GM18909 (cell line): ENCODE measurements at regions not wholly inside any gene's neighbourhood (a gene's known extent, or its start where the extent isn't known, plus 50 kb on each side); places are given as distances from the start of the nearest gene placed in this dataset.
"Not testable (repeated sequence)": the region's sequence is repeated elsewhere in the genome, so short reads cannot be mapped to it uniquely, and the experiment has no call there.

Experiments
- ATAC-seq: cut with Tn5 transposase; IDR thresholded peaks from one replicate; pipeline ENCODE4 v1.9.1; 2021; ENCODE audit warnings: mild to moderate bottlenecking; ENCODE audit not compliant: unreplicated experiment, poor library complexity

GRCh38 chr14:105704091-105704490, 177.7 kb downstream of the TMEM121 start:
- not testable (repeated sequence) for ATAC-seq

DNA sequence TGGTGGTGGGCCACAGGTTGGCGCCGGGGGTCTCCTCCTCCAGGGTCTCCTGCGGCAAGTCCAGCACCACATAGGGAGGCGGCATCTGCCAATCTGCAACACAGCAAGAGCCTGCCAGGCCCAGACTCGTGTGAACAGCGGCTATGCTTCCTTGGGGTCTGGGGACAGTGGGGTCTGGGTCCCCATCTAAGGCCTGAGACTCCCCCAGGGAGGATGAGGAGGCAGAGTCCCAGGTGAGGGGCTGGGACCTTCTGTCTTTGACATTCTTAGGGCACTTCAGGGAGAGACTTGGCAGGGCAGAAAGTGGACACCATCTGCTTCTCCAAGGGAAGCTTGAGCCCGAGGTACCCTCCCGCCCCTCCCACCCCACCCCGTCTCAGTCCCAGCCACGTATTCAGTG, 178.1 kb downstream of the TMEM121 start:
- not testable (repeated sequence) for ATAC-seq

GRCh38 chr14:105705512-105705861, 179.1 kb downstream of the TMEM121 start:
- ATAC-seq, result not testable (repeated sequence)

DNA sequence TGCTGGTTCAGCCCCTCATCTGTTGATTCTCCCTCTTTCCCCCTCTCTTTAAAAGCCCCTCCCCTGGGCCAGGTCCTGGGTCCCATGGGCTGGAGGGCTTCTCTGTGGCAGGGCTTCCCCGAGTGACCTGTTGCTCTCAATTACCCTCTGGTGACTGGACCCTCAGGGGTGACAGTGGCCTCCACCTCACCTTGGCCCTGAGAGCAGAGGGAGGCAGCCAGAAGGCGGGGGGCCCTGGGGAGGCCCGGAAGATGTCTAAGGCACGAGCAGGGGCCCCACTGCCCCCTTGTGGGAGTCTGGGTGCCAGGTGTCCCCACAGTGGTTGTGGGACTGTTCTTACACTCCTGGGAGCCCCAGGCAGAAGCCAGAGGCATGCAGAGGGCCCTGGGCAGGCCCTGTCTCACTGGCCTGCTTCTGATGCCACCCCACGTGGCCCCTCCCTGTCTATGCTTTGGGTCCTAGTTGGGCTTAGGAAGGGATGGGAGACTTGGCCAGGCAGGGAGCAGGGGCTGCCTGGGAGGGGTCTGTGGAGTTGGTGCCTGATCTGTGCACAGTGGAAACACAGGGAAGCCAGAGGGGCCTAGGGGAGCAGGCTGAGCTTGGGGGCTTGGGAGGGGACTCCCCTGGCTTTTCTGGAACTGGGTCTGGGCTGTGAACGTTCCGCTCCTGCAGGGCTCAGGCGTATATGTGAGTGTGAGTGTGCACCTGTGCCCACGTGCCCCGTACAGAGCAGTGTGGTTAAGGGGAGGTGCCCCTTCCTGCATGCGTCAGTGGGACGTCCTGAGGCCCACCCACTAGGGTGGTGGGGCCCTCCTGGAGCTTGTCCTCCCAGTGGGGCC, 179.7 kb downstream of the TMEM121 start:
- ATAC-seq, result not testable (repeated sequence)

DNA sequence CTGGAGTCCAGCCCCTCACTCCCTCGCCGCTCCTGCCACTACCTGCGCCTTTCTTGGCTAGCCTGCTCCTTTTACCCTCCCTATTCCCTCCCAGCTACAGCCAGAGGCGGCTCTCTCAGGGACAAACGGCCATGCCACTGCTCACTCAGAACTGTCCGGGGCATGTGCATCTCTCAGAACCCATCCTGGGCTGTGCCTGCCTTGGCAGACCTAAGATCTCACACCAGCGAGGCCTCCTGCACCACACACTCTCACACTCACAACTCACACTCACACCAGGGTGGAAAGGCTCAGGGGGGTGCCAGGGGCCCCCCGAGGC, 180.3 kb downstream of the TMEM121 start:
- not testable (repeated sequence) for ATAC-seq

GRCh38 chr14:105707099-105707498, 180.7 kb downstream of the TMEM121 start:
- not testable (repeated sequence) for ATAC-seq

DNA sequence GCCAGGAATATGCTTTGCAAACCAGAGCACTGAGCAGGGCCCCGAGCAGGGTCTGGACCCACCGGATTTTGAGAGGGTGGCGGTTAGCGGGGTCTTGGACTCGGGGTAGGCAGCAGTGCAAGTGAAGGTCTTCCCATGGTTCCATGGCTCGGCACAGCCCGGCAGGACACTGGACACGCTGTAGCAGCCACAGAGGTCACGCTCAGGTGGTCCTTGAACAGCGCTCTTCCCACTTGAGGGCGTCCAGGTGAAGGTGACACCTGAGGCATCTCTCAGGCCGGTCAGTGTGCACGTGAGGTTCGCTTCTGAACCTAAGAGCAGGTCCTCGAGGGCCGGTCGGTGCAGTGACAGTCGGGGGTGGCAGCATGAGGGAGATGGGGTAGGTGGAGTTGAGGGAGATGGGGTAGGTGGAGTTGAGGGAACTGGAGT, 181.4 kb downstream of the TMEM121 start:
- not testable (repeated sequence) for ATAC-seq

DNA sequence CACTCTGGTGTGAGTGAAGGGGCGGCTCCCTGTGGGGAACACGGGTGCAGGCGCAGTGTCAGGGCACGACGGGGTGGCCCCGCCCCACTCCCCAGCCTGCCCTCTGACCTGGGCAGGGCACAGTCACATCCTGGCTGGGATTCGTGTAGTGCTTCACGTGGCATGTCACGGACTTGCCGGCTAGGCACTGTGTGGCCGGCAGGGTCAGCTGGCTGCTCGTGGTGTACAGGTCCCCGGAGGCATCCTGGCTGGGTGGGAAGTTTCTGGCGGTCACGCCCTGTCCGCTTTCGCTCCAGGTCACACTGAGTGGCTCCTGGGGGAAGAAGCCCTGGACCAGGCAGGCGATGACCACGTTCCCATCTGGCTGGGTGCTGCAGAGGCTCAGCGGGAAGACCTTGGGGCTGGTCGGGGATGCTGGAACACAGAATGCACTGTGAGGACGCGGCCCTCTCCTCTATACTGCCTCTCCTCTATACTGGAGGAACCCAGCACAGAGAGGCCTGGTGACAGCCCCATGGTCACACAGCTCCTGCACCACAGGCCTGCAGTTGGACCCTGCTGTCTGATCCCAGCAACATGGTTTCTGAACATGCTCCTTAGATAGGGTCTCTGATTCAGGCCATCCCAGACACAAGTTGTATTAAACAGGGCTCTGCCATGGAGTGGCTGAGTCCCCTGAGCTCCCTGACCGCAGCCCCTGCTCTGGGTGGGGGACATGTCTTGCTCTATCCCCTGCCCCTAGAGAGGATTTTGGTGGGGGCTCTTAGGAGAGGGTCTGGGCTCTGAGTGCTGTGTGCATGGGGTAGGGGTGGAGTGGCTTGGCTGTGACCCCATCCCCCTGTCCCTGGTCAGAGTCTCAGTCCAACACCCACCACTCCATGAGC, 182.1 kb downstream of the TMEM121 start:
- ATAC-seq, result not testable (repeated sequence)

- ATAC-seq, result no peak
Measured at GRCh38 chr14:105709281-105710118, 183.1 kb downstream of the TMEM121 start.

DNA sequence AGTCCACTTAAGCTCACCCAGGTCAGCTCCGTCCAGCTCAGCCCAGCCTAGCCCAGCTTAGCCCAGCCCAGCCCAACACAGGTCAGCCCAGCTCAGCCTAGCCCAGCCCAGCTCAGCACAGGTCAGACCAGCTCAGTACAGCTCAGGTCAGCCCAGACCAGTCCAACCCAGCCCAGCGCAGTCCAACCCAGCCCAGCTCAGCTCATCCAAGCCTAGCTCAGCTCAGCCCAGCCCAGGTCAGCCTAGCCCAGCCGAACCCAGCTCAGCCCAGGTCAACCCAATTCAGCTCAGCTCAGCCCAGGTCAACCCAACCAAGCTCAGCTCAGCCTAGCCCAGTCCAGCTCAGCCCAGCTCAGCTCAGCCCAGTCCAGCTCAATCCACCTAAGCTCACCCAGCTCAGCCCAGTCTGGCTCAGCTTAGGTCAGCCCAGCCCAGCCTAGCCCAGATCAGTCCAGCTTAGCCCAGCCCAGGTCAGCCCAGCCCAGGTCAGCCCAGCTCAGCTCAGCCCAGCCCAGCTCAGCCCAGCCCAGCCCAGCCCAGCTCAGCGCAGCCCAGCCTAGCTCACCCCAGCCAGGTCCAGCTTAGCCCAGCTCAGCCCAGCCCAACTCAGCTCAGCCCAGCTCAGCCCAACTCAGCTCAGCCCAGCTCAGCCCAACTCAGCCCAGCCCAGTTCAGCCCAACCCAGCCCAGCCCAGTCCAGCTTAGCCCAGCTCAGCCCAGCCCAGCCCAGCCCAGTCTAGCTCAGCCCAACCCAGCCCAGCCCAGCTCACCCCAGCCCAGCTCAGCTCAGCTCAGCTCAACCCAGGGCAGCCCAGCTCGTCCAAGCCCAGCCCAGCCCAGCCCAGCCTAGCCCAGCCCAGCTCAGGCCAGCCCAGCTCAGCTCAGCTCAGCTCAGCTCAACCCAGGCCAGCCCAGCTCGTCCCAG, 184.0 kb downstream of the TMEM121 start:
- no peak for ATAC-seq

GRCh38 chr14:105711044-105711620, 184.7 kb downstream of the TMEM121 start:
- no peak for ATAC-seq

- ATAC-seq, result no peak
Measured at GRCh38 chr14:105711841-105712460, 185.6 kb downstream of the TMEM121 start.

- ATAC-seq, result not testable (repeated sequence)
Measured at GRCh38 chr14:105712670-105713069, 186.3 kb downstream of the TMEM121 start.

DNA sequence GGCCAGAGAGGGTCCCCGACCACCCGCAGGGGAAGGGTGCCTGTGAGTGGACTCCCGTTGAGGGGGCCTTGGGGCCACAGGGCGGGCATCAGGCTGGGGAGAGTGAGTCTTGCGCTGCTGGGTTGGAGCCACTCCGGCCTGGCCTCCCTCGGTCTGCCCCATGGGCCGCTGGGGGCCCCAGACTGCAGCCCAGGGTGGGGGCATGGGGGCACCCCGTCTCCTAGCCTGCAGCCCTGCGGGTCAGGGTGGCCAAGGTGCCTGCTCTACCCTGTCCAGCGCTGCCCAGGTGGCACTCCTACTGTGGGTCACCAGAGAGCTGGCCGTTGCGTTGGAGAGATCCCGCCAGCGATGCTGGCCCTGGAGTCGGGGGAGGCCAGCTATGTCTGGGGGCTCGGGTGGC, 186.8 kb downstream of the TMEM121 start:
- ATAC-seq, result not testable (repeated sequence)

DNA sequence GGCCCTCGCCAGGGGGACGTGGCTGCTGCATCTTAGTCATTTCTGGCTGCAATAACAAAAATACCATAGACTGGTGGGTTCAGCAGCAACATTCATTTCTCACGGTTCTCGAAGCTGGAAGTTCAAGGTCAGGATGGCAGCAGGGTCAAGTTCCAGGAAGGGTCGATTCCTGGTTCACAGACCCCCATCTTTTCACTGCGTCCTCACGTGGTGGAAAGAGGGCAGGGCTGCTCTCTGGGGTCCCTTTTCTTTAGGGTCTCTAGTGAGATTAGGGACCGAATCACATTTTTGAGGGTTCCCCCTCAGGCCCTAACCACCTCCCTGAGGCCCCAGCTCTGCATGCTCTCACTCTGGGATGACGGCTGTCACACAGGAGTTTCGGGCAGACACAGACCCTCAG, 187.5 kb downstream of the TMEM121 start:
- ATAC-seq, result not testable (repeated sequence)

- ATAC-seq, result not testable (repeated sequence)
Measured at GRCh38 chr14:105718787-105719186, 192.4 kb downstream of the TMEM121 start.

- not testable (repeated sequence) for ATAC-seq
Measured at GRCh38 chr14:105720106-105720505, 193.7 kb downstream of the TMEM121 start.

DNA sequence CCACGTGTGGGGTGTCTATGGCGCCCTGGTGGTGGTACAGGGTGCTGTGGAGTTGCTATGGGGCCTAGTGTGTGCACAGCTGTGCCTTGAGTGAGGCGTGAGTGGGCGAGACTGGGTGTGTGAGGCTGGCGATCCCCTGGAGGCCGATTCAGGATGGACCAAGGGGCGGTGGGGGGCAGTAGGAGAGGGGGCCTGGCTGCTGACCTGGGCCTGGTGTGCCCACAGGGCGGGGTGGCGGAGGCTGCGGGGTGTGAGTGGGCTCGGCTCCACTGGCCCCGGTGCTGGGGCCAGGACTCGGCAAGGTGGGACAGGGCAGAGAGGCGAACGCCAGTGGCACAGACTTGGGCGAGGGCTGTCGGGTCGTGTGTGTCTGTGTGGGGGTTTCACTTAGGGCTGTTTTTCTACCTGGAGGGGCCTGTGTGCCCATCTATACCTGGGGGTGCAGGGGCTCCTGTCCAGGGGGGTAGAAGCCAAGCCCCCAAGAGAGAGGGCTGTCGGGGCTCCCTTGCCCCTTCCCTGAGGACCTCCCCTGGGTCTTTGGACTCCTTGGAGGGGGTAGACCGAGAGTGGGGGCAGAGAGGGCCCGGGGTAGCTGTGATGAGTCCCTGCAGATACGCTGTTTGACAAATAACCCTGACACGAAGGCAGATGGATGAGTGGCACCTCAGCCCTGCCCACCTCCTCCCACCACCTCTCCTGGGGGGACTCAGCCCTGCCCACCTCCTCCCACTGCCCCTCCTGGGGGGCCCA, 194.6 kb downstream of the TMEM121 start:
- not testable (repeated sequence) for ATAC-seq
